Endodermal cell (in vitro differentiated cells): ENCODE measurements at regions not wholly inside any gene's neighbourhood (a gene's known extent, or its start where the extent isn't known, plus 50 kb on each side); places are given as distances from the start of the nearest gene placed in this dataset.

ENCODE experiments used
- DNase-seq: peaks from one replicate; pipeline ENCODE4 v3.0.0-alpha.2; 2017
- H3K27ac ChIP-seq: 2 replicates; pipeline ENCODE4 v1.5.1; 2013; ENCODE audit warnings: mild to moderate bottlenecking, low read depth, low read length, moderate library complexity
- H3K27me3 ChIP-seq: 2 replicates; pipeline ENCODE4 v1.6.1; 2013; ENCODE audit warnings: mild to moderate bottlenecking, low read length, moderate library complexity; ENCODE audit not compliant: insufficient read depth, control insufficient read depth, poor library complexity, severe bottlenecking
- H3K36me3 ChIP-seq: 2 replicates; pipeline ENCODE4 v1.7.0; 2013; ENCODE audit warnings: mild to moderate bottlenecking, low read length, moderate library complexity; ENCODE audit not compliant: control insufficient read depth, insufficient read depth
- H3K4me1 ChIP-seq: one replicate; pipeline ENCODE4 v1.7.0; 2013; ENCODE audit warnings: low read length; ENCODE audit not compliant: control insufficient read depth, insufficient read depth
- H3K4me3 ChIP-seq: 2 replicates; pipeline ENCODE4 v1.5.1; 2013; ENCODE audit warnings: mild to moderate bottlenecking, low read length, moderate library complexity
- H3K9ac ChIP-seq: 2 replicates; pipeline ENCODE4 v1.6.1; 2013; ENCODE audit warnings: mild to moderate bottlenecking, low read length, moderate library complexity; ENCODE audit not compliant: poor library complexity, severe bottlenecking; ENCODE audit errors: extremely low read depth
- H3K9me3 ChIP-seq: 2 replicates; pipeline ENCODE4 v1.6.1; 2013; ENCODE audit warnings: mild to moderate bottlenecking, low read length, moderate library complexity; ENCODE audit not compliant: control insufficient read depth
- H3K27ac Mint-ChIP-seq: 2 replicates; pipeline ENCODE4 v1.8.0; 2020; ENCODE audit warnings: mixed read lengths
- H3K27me3 Mint-ChIP-seq: 2 replicates; pipeline ENCODE4 v1.8.0; 2021; ENCODE audit warnings: mild to moderate bottlenecking, mixed read lengths; ENCODE audit not compliant: insufficient read depth
- H3K36me3 Mint-ChIP-seq: 2 replicates; pipeline ENCODE4 v1.8.0; 2020; ENCODE audit warnings: low read depth, mixed read lengths
- H3K4me1 Mint-ChIP-seq: 2 replicates; pipeline ENCODE4 v1.8.0; 2020; ENCODE audit warnings: mixed read lengths
- H3K4me3 Mint-ChIP-seq: 2 replicates; pipeline ENCODE4 v1.8.0; 2020; ENCODE audit warnings: mild to moderate bottlenecking, moderate library complexity, mixed read lengths
- H3K9me3 Mint-ChIP-seq: 2 replicates; pipeline ENCODE4 v1.8.0; 2020; ENCODE audit warnings: mild to moderate bottlenecking, mixed read lengths
- WGBS, 2 experiments: methylation state at CpG; one replicate each; pipeline versions ENCODE4 v1.1.5 to v1.1.7; 2013; ENCODE audit warnings: missing lambda C conversion rate in 2 of 2, mixed read lengths in 1 of 2; ENCODE audit not compliant: insufficient coverage in 1 of 2, insufficient read length in 1 of 2; 5-methylcytosine and 5-hydroxymethylcytosine counted together
- TF ChIP-seq, protein P1 (sequence below): fragments of 200-600 bp; sonication (generic); conservative IDR thresholded peaks from 2 replicates; pipeline ENCODE4 v1.5.0; 2021; ENCODE audit warnings: antibody characterized with exemption, mild to moderate bottlenecking

DNA sequence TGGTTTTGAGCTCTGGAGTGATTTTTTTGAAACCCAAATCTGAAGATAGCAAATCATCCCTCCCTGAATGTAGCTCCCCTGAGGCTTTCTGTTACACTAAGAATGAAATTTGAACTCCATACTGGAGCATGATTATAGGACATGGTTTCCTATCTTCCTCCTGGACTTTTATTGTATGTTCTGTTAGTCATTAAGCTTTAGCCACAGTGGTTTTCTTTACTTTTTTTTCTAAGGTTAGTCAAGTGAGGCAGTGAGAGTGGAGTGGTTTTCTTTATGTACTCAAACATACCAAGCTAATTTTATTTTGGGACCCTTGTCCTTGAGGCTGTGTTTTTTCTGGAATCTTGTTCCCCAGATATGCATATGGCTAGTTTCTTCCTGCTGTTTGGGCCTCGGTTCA, 55.2 kb upstream of the FRMD4B start:
- no peaks in the 10 kb centered on the region for H3K36me3 ChIP-seq
- Mint-ChIP-seq H3K27ac (no peak overlapping the region), H3K9me3 (peaks cover 3% of the 10 kb centered on the region), H3K27me3 (no peaks in the 10 kb centered on the region), H3K36me3 (no peaks in the 10 kb centered on the region), H3K4me3 (no peak overlapping the region), H3K4me1 (no peaks in the 10 kb centered on the region)
- WGBS, 2 experiments, result 84 to 100% methylated on average over 1 of the region's 1 CpG
- no peak overlapping the region for H3K9ac ChIP-seq
- DNase-seq, result no peak
- no peak overlapping the region for H3K27ac ChIP-seq
- no peaks in the 10 kb centered on the region for H3K4me1 ChIP-seq
- H3K9me3 ChIP-seq, result peaks cover 9% of the 10 kb centered on the region
- no peaks in the 10 kb centered on the region for H3K27me3 ChIP-seq
- H3K4me3 ChIP-seq, result no peak overlapping the region
- TF ChIP-seq, protein P1, sequence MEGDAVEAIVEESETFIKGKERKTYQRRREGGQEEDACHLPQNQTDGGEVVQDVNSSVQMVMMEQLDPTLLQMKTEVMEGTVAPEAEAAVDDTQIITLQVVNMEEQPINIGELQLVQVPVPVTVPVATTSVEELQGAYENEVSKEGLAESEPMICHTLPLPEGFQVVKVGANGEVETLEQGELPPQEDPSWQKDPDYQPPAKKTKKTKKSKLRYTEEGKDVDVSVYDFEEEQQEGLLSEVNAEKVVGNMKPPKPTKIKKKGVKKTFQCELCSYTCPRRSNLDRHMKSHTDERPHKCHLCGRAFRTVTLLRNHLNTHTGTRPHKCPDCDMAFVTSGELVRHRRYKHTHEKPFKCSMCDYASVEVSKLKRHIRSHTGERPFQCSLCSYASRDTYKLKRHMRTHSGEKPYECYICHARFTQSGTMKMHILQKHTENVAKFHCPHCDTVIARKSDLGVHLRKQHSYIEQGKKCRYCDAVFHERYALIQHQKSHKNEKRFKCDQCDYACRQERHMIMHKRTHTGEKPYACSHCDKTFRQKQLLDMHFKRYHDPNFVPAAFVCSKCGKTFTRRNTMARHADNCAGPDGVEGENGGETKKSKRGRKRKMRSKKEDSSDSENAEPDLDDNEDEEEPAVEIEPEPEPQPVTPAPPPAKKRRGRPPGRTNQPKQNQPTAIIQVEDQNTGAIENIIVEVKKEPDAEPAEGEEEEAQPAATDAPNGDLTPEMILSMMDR, result no peak

DNA sequence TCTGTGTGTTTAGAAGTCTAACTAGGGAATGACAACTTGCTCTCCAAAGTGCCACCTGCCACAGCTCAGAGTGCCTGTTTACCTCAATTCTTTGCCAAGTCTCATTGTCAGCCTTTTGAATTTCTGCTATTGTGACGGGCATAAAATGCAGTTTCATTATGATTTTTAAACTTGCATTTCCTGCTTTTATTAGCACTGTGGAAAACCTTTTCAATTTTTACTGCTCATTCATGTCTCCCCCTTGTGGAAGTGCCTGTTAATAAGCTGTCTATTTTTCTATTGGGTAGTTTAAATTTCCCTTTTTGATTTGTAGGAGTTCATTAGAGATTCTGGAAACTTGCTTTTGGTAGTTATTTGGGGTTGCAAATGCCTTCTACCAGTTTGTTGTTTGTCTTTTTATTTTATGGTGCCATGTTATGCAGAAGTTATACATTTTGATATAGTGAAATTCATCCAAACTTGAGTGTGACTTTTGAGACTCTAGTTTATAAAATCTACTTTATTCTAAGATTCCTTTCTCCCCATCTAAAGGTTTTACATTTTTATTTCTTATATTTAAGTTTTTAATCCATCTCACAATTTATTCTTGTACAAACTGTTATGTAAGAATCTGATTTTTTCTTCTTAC, 53.9 kb upstream of the FRMD4B start:
- Mint-ChIP-seq H3K27me3 (peaks cover 2% of the 10 kb centered on the region), H3K27ac (no peak overlapping the region), H3K36me3 (no peaks in the 10 kb centered on the region), H3K4me3 (no peak overlapping the region), H3K4me1 (no peaks in the 10 kb centered on the region), H3K9me3 (peaks cover 3% of the 10 kb centered on the region)
- 78 to 83% methylated on average over 1 of the region's 1 CpG for WGBS, 2 experiments
- Histone ChIP-seq H3K4me3 (no peak overlapping the region), H3K27me3 (no peaks in the 10 kb centered on the region), H3K36me3 (no peaks in the 10 kb centered on the region), H3K9me3 (peaks cover 9% of the 10 kb centered on the region), H3K27ac (no peak overlapping the region), H3K4me1 (no peaks in the 10 kb centered on the region), H3K9ac (no peak overlapping the region)
- TF ChIP-seq, protein P1, result peak; percentile 81
- no peak for DNase-seq

DNA sequence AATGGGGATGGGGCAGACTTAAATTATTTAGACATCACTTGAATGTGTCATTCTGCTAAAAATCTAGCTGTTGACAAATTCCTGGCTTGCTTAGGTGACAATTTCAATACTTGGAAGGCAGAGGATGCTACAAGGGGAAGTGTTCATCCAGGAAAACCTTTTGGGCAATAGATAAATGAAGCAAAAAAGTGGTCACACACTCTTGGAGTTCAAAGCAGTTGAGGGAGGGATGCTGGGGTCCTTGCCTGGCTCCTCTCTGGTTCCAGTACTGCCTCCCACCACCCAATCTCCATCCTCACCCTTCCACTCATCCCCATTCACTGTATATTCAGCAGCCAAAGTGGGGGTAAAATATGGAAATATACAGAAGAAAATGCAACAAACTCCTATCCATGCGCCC, 52.6 kb upstream of the FRMD4B start:
- H3K27me3 Mint-ChIP-seq, result peaks cover 13% of the 10 kb centered on the region
- TF ChIP-seq, protein P1, result no peak
- H3K36me3 ChIP-seq, result no peaks in the 10 kb centered on the region
- H3K4me3 Mint-ChIP-seq, result no peak overlapping the region
- peaks cover 3% of the 10 kb centered on the region for H3K4me1 Mint-ChIP-seq
- H3K9me3 Mint-ChIP-seq, result no peaks in the 10 kb centered on the region
- no peak overlapping the region for H3K27ac ChIP-seq
- H3K4me1 ChIP-seq, result no peaks in the 10 kb centered on the region
- WGBS, 2 experiments, result 88 to 100% methylated on average over 1 of the region's 1 CpG
- H3K36me3 Mint-ChIP-seq, result no peaks in the 10 kb centered on the region
- DNase-seq, result no peak
- peaks cover under 1% of the 10 kb centered on the region for H3K9me3 ChIP-seq
- H3K4me3 ChIP-seq, result no peak overlapping the region
- H3K27ac Mint-ChIP-seq, result no peak overlapping the region
- H3K9ac ChIP-seq, result no peak overlapping the region
- H3K27me3 ChIP-seq, result peaks cover 10% of the 10 kb centered on the region
